Right renal cortex interstitium (tissue), 3 donors: ENCODE measurements at regions not wholly inside any gene's neighbourhood (a gene's known extent, or its start where the extent isn't known, plus 50 kb on each side); places are given as distances from the start of the nearest gene placed in this dataset.

Experiments
- DNase-seq, 3 donors: peaks; one replicate each; pipeline ENCODE4 v3.0.0-alpha.2; 2013; ENCODE audit warnings: low read depth in 3 of 3, low spot score in 2 of 3

- no peak for DNase-seq
These were observed 376.3 kb downstream of the PDCD6IP start for GRCh38 chr3:34174740-34175139.

GRCh38 chr3:34175636-34176176 is 377.3 kb downstream of the PDCD6IP start:
- no peak for DNase-seq

- no peak for DNase-seq
These were observed 378.3 kb downstream of the PDCD6IP start for GRCh38 chr3:34176723-34177122.

- DNase-seq: no peak
These were observed 380.0 kb downstream of the PDCD6IP start for GRCh38 chr3:34178415-34178814.

GRCh38 chr3:34179716-34180115 is 381.3 kb downstream of the PDCD6IP start:
- no peak for DNase-seq

- no peak for DNase-seq
These were observed 382.1 kb downstream of the PDCD6IP start for GRCh38 chr3:34180532-34180931.

GRCh38 chr3:34183114-34183513 is 384.7 kb downstream of the PDCD6IP start:
- no peak for DNase-seq

GRCh38 chr3:34183611-34184340 is 385.3 kb downstream of the PDCD6IP start:
- DNase-seq: no peak

- DNase-seq: no peak
These were observed 386.9 kb downstream of the PDCD6IP start for GRCh38 chr3:34185301-34185700.

GRCh38 chr3:34189133-34189532 is 390.7 kb downstream of the PDCD6IP start:
- DNase-seq: no peak

GRCh38 chr3:34196914-34197313 is 398.5 kb downstream of the PDCD6IP start:
- no peak for DNase-seq

GRCh38 chr3:34198309-34198708 is 399.9 kb downstream of the PDCD6IP start:
- DNase-seq: no peak

GRCh38 chr3:34200576-34200975 is 402.1 kb downstream of the PDCD6IP start:
- no peak for DNase-seq

GRCh38 chr3:34202975-34203374 is 404.5 kb downstream of the PDCD6IP start:
- no peak for DNase-seq

GRCh38 chr3:34203386-34203785 is 405.0 kb downstream of the PDCD6IP start:
- no peak for DNase-seq

- DNase-seq: no peak
These were observed 408.6 kb downstream of the PDCD6IP start for GRCh38 chr3:34207002-34207401.

- DNase-seq: no peak
These were observed 409.4 kb downstream of the PDCD6IP start for GRCh38 chr3:34207806-34208205.

- no peak for DNase-seq
These were observed 413.7 kb downstream of the PDCD6IP start for GRCh38 chr3:34212175-34212574.

- no peak for DNase-seq
These were observed 414.2 kb downstream of the PDCD6IP start for GRCh38 chr3:34212656-34213055.

- no peak for DNase-seq
These were observed 415.0 kb downstream of the PDCD6IP start for GRCh38 chr3:34213478-34213877.

GRCh38 chr3:34216711-34217335 is 418.4 kb downstream of the PDCD6IP start:
- no peak for DNase-seq

- no peak for DNase-seq
These were observed 420.4 kb downstream of the PDCD6IP start for GRCh38 chr3:34218706-34219385.
